Coronary artery (tissue), 2 donors: ENCODE measurements at regions not wholly inside any gene's neighbourhood (a gene's known extent, or its start where the extent isn't known, plus 50 kb on each side); places are given as distances from the start of the nearest gene placed in this dataset.

ENCODE experiments used
- DNase-seq: peaks from one replicate; pipeline ENCODE4 v3.0.0-alpha.2; 2017; ENCODE audit warnings: low spot score
- H3K27ac ChIP-seq, 2 donors: fragments of 200-600 bp; sonication (generic); one replicate each; pipeline ENCODE4 v1.5.1; 2016 to 2019
- H3K4me3 ChIP-seq: fragments of 200-600 bp; sonication (generic); 2 replicates; pipeline ENCODE4 v1.5.1; 2016; ENCODE audit warnings: mild to moderate bottlenecking, moderate library complexity
- TF ChIP-seq, protein P1 (sequence below): fragments of 200-600 bp; sonication (generic); IDR thresholded peaks from one replicate; pipeline ENCODE4 v1.5.1; 2019; ENCODE audit warnings: antibody characterized with exemption

DNA sequence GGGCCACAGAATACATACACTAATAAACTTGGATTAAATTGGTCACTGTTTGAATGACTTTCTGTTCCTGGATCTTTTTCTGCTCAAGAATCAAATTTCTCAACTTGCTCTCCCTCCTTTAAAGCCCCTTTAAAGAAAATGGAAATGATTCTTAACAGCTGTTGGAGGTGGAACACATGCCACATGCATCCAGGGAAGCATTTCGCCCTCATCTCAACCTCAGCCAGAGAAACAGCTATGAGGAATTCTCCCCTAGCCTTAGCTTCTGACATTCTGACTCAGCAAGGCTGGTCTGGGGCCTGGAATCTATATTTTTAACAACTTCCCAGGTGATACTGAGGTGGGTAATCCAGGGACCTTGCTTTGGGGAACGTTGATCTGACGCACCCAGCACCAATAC, 263.4 kb upstream of the ECI2 start:
- H3K27ac ChIP-seq, result no peak overlapping the region
- no peak overlapping the region for H3K4me3 ChIP-seq
- TF ChIP-seq, protein P1, sequence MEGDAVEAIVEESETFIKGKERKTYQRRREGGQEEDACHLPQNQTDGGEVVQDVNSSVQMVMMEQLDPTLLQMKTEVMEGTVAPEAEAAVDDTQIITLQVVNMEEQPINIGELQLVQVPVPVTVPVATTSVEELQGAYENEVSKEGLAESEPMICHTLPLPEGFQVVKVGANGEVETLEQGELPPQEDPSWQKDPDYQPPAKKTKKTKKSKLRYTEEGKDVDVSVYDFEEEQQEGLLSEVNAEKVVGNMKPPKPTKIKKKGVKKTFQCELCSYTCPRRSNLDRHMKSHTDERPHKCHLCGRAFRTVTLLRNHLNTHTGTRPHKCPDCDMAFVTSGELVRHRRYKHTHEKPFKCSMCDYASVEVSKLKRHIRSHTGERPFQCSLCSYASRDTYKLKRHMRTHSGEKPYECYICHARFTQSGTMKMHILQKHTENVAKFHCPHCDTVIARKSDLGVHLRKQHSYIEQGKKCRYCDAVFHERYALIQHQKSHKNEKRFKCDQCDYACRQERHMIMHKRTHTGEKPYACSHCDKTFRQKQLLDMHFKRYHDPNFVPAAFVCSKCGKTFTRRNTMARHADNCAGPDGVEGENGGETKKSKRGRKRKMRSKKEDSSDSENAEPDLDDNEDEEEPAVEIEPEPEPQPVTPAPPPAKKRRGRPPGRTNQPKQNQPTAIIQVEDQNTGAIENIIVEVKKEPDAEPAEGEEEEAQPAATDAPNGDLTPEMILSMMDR, result no peak
- DNase-seq, result no peak

DNA sequence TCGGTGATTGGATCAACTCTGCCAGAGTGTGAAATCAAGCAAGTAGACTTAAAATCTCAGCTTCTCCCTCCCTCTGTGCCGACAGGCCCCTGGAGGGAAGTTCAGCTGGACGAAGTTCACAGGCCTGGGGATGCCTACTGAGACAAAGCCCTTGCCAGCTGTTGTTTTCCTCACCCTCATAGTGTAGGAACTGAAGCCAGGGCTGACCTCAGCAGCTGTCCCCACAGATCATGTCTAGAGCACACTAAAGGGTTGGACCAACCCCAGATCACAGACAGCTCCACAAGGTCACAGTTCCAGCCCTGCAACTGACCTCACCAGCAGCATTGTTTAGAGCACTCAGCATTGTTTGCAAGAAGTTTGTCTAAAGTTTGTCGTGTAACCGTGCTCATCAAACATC, 261.9 kb upstream of the ECI2 start:
- TF ChIP-seq, protein P1, result no peak
- no peak for DNase-seq
- Histone ChIP-seq H3K4me3 (no peak overlapping the region), H3K27ac (no peak overlapping the region)

DNA sequence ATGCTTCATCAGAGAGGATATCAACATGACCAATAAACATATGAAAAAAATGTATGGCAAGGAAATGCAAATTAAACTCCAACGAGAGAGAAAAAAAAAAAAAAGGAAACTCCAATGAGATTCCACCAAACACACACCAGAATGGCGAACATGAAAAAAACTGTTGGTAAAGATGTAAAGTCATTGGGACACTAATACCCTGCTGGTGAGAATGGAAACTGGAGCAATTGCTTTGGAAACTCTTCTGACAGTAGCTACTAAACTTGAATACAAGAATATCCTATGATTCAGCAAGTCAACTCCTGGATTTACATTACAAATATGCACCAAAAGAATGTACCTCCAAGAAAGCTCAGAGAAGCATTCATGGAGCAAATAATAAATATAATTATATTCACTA, 260.7 kb upstream of the ECI2 start:
- TF ChIP-seq, protein P1, result no peak
- no peak overlapping the region for H3K4me3 ChIP-seq
- H3K27ac ChIP-seq, result no peak overlapping the region
- no peak for DNase-seq

DNA sequence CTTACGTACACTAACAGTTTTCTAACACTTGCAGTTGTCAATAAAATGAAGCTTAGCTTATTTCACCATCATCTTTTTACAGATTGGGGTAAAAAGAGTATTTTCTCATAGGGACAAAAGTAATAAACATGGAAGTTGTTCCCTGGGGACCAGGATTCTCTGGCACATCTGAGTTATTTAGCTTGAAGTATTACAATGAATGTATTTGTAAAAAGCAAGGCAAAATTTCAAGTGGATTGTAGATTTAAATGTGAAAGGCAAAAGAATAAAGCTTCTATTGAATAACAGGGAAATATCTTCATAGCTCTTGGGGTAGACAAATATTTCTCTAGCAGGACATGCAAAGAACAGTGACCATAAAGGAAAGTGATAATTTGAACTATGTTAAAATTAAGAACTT, 260.0 kb upstream of the ECI2 start:
- Histone ChIP-seq H3K4me3 (no peak overlapping the region), H3K27ac (no peak overlapping the region)
- no peak for DNase-seq
- TF ChIP-seq, protein P1, result no peak

DNA sequence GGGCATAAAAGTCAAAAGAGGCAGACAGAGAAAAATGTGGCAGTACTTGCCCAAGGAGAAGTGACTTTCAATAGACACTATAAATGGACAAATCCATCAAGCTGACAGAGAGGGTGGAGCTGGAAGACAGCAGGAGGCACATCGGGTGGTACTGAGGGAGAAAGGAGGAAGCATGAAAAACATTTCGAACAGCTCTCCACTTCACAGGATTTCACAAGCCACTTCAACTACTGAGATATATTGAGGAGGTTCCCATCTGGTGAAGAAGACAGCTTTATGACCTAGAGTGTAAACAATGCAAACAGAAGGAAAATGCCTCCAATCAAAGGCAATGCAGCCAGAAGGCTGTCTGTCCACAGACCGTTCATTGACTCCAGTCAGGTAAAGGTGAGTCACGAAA, 259.4 kb upstream of the ECI2 start:
- Histone ChIP-seq H3K4me3 (no peak overlapping the region), H3K27ac (no peak overlapping the region)
- TF ChIP-seq, protein P1, result no peak
- no peak for DNase-seq

DNA sequence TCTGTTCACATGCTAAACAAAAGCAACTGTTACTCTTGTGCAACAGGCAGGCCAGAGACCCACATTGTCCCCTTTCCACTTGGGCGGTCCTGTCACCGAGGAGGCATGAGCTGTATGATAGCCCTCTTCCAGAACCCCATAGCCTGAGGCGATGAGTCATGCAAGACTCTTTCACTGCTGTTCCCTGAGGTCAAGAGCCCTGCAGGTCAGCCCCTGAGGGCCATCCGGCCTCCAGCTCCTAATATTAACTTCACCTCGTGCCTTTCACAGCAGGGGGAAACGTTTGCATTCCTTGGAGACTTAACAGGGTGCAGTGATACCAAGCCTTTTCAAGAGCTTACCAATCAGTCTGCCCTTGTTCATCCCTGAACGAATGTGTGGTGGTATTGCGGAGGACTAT, 253.3 kb upstream of the ECI2 start:
- DNase-seq, result no peak
- Histone ChIP-seq H3K4me3 (no peak overlapping the region), H3K27ac (no peak overlapping the region)
- TF ChIP-seq, protein P1, result no peak

DNA sequence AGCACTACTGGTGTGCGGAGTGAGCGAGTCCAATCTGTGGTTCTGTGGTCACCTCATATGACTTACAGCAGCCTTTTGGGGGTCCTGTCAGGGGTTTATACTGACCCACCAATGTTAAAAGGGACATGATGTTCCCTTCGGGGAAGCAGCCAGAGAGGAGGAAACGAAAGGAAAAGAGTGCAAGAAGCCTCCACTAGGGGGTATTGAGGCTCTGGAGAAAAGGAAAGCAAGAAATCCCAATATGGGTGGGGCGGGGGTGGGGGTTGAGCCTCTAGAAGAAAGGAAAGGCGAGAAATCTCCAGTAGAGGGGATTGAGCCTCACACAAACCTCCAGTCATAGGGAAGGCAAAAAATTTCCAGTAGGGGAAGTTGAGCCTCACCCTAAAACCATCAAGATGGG, 249.3 kb upstream of the ECI2 start:
- no peak overlapping the region for H3K4me3 ChIP-seq
- DNase-seq, result no peak
- H3K27ac ChIP-seq, result no peak overlapping the region
- TF ChIP-seq, protein P1, result no peak
